ENCODE measurements at regions not wholly inside any gene's neighbourhood (a gene's known extent, or its start where the extent isn't known, plus 50 kb on each side); places are given as distances from the start of the nearest gene placed in this dataset.

DNA sequence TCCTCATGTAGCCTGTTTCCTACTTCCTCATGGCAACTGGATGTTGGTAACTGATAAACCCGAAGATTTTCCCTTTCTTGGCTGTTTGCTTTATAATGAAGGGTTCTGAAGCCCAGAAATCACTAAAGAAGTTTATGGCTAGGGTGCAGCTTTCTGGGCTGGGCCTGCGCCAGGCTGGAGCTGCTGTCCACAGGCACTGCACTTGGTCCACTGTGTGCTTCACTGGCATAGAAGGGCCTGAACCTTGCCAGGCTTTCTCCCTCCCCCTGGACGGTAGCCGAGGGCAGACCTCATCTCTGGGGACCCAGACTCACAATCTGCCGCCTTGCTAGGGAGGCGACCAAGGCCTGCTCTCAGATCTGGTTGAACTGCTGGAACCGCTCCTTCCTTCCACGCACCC is 133.3 kb upstream of the SPRED2 start:
- WGBS, 2 experiments (ENCODE audit: extremely low coverage in 1 of 2, insufficient coverage in 1 of 2, insufficient read length in 1 of 2, insufficient replicate concordance in 2 of 2, low coverage in 1 of 2, low lambda C conversion rate in 2 of 2, missing lambda C conversion rate in 1 of 2): 88% methylated on average over 8 of the region's 8 CpGs; no CpG with 5 or more reads in 1 of the 2 experiments
- CTCF ChIA-PET (ENCODE audit: partially characterized antibody): interaction anchor here (1.3 to 1.7 kb wide), 4 partner anchors 9 to 302 kb away, joined by 4 to 6 read pairs (median 5); no protein-coding TSS in a partner anchor

More for the DNA sequence above, 133.3 kb upstream of the SPRED2 start:
- no peak for TF ChIP-seq GABPA (IDR thresholded peaks at IDR 0.05; ENCODE audit: borderline replicate concordance, insufficient read depth, low read length)
- TF ChIP-seq ASH2L (IDR thresholded peaks at IDR 0.05; ENCODE audit: low read length): no peak
- Histone ChIP-seq H2AK5ac (ENCODE audit: low read depth, low read length) (no peak overlapping the region), H3K4ac (replicated peaks; ENCODE audit: insufficient read length, low read depth, low read length) (no peak overlapping the region), H3K4me2 (ENCODE audit: insufficient read depth in 1 of 2, low read depth in 2 of 2, low read length in 2 of 2) (no peak overlapping the region), H2BK5ac (ENCODE audit: low read depth, low read length) (no peak overlapping the region), H4K8ac (ENCODE audit: extremely low read depth, insufficient read depth, low read length) (no peak overlapping the region), H3K14ac (ENCODE audit: insufficient read length) (no peak overlapping the region), H3K9ac (replicated peaks in 1 of 4; ENCODE audit: extremely low read depth in 1 of 4, low read depth in 3 of 4, low read length in 3 of 4) (no peak overlapping the region; a peak in 1 of 7 replicates), H3K23me2 (ENCODE audit: low read depth, low read length) (no peaks in the 10 kb centered on the region), H2BK15ac (ENCODE audit: low read length) (no peak overlapping the region), H4K20me1 (replicated peaks in 1 of 2; ENCODE audit: control insufficient read depth in 1 of 2, insufficient read depth in 2 of 2, low read length in 2 of 2) (no peaks in the 10 kb centered on the region), H3K36me3 (ENCODE audit: control insufficient read depth in 2 of 4, insufficient read depth in 4 of 4, low read length in 3 of 4) (no peaks in the 10 kb centered on the region), H3K79me1 (ENCODE audit: low read depth, low read length) (no peaks in the 10 kb centered on the region), H4K5ac (ENCODE audit: insufficient read length, low read depth, low read length) (no peak overlapping the region), H2BK120ac (replicated peaks; ENCODE audit: low read depth, low read length) (no peak overlapping the region), H3K4me1 (replicated peaks in 1 of 4; ENCODE audit: control insufficient read depth in 3 of 4, insufficient read depth in 4 of 4, low read length in 3 of 4) (0 out of 7 replicates have a peak, but pooled peaks cover 0 to 3% (median 1%) of the 10 kb centered on the region in 4 experiments), H3K18ac (ENCODE audit: extremely low read depth, low read length) (no peak overlapping the region), H4K91ac (replicated peaks; ENCODE audit: insufficient read length, low read length) (no peak overlapping the region), H3K23ac (ENCODE audit: insufficient read length) (no peak overlapping the region), H3K79me2 (ENCODE audit: control insufficient read depth in 1 of 2, insufficient read depth in 2 of 2, low read length in 2 of 2) (no peaks in the 10 kb centered on the region), H3K4me3 (ENCODE audit: extremely low read depth in 1 of 4, insufficient read depth in 2 of 4, low read depth in 3 of 4, low read length in 4 of 4) (no peak overlapping the region), H2BK20ac (ENCODE audit: low read length) (no peak overlapping the region), H2BK12ac (ENCODE audit: low read depth, low read length) (0 out of 2 replicates have a peak overlapping the region, but pooled peaks have one; percentile 19), H3K27me3 (replicated peaks in 1 of 4; ENCODE audit: control insufficient read depth in 3 of 4, extremely low read depth in 1 of 4, insufficient read depth in 3 of 4, low read length in 3 of 4) (peaks cover 0 to 4% (median 1%) of the 10 kb centered on the region in 4 experiments; a peak in 3 of 7 replicates), H2AFZ (ENCODE audit: low read length) (no peak overlapping the region), H3K9me3 (ENCODE audit: insufficient read depth in 2 of 2, low read depth in 1 of 2, low read length in 1 of 2) (no peaks in the 10 kb centered on the region), H3K56ac (replicated peaks; ENCODE audit: insufficient read length, low read depth, low read length) (no peak overlapping the region), H3K27ac (ENCODE audit: low read depth, low read length) (no peak overlapping the region)
- no peak for FAIRE-seq
- no peak for DNase-seq (ENCODE audit: low read depth in 1 of 2, low spot score in 2 of 2)
- POLR2A ChIA-PET (ENCODE audit: partially characterized antibody): interaction anchor here (1.1 kb wide), 1 partner anchor 9 kb away, joined by 5 read pairs; no protein-coding TSS in a partner anchor
